ENCODE measurements at regions not wholly inside any gene's neighbourhood (a gene's known extent, or its start where the extent isn't known, plus 50 kb on each side); places are given as distances from the start of the nearest gene placed in this dataset.
"Not testable (repeated sequence)": the region's sequence is repeated elsewhere in the genome, so short reads cannot be mapped to it uniquely, and the experiment has no call there.

GRCh38 chr1:182235604-182235951 is 156.0 kb downstream of the GLUL start:
- no peak for DNase-seq (ENCODE audit: extremely low read depth in 1 of 2, low read depth in 1 of 2)

DNA sequence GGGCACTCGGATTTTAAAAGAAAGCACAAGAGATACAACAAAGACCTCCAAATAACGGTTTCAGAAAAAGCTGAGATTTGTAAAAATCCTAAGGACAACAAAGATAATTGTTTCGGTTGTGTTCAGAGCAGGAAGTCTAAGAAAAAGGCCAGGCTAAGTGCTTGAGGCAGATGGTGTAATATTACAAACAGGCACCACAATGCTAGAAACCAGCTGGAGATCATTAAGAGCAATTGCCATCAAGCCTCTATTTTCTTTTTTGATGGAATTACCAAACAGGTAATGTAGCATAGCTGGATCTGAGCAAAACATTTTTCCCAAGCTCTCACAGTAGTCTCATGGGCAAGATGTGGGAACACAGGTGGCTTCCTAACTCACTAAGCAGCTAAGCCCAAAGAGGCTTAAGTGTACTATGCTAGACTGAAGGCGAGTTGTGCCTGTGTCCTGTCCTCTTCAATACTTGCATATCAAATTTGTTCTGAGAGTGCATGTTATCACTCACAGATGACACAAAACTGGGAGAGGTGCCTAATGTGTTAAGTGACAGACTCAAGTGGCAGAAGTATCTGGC is 161.6 kb downstream of the GLUL start:
- no peak for DNase-seq (ENCODE audit: extremely low read depth in 1 of 2, low read depth in 1 of 2)

GRCh38 chr1:182229451-182229850 is 162.1 kb downstream of the GLUL start:
- no peak for DNase-seq (ENCODE audit: extremely low read depth in 1 of 2, low read depth in 1 of 2)

GRCh38 chr1:182227864-182228547 is 163.6 kb downstream of the GLUL start:
- no peak for DNase-seq (ENCODE audit: extremely low read depth in 1 of 2, low read depth in 1 of 2)

GRCh38 chr1:182226618-182227017 is 165.0 kb downstream of the GLUL start:
- DNase-seq (ENCODE audit: extremely low read depth in 1 of 2, low read depth in 1 of 2): no peak

GRCh38 chr1:182225755-182226154 is 164.2 kb upstream of the ZNF648 start:
- DNase-seq (ENCODE audit: extremely low read depth in 1 of 2, low read depth in 1 of 2): not testable (repeated sequence)

- not testable (repeated sequence) for DNase-seq (ENCODE audit: extremely low read depth in 1 of 2, low read depth in 1 of 2)
These were observed 160.5 kb upstream of the ZNF648 start for GRCh38 chr1:182221990-182222389.

DNA sequence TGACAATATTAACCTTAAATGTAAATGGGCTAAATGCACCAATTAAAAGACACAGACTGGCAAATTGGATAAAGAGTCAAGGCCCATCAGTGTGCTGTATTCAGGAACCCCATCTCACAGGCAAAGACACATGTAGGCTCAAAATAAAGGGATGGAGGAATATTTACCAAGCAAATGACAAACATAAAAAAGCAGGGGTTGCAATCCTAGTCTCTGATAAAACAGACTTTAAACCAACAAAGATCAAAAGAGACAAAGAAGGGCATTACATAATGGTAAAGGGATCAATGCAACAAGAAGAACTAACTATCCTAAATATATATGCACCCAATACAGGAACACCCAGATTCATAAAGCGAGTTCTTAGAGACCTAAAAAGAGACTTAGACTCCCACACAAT is 159.9 kb upstream of the ZNF648 start:
- DNase-seq (ENCODE audit: extremely low read depth in 1 of 2, low read depth in 1 of 2): not testable (repeated sequence)

DNA sequence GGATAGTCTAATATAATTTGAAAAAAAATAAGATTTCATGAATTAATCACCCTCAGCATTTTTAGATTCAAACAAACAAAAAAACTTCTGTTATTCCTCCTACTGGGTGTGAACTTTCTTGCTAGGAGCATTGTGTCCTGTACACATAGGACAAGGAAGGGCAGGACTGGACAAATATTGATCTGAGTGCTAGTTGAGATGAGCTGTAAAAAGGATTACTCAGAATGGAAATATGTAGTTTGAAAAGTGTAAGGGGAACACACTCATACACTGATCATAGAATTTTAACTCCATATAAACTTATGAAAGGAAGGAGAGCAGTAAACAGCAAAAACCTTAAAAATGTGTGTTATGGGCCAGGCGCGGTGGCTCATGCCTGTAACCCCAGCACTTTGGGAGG is 156.5 kb upstream of the ZNF648 start:
- DNase-seq (ENCODE audit: extremely low read depth in 1 of 2, low read depth in 1 of 2): no peak

DNA sequence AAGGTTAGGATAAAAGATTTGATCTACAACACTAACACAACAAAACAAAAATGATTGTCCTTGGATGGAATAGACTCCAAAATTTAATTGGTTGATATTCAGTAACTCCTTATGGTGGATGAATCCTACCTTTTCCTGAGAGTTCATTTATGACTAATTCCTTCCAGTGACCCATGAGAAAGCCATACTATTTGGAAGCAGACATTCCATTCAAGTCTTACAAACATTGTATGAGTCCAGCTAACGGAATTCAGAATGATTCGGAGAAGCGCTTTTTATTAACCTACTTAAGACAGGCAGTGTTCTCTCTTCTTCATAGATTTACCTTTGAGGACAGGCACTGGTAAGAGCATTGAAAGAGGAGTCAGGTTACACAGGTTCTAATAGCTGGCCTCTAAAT is 155.6 kb upstream of the ZNF648 start:
- DNase-seq (ENCODE audit: extremely low read depth in 1 of 2, low read depth in 1 of 2): no peak

DNA sequence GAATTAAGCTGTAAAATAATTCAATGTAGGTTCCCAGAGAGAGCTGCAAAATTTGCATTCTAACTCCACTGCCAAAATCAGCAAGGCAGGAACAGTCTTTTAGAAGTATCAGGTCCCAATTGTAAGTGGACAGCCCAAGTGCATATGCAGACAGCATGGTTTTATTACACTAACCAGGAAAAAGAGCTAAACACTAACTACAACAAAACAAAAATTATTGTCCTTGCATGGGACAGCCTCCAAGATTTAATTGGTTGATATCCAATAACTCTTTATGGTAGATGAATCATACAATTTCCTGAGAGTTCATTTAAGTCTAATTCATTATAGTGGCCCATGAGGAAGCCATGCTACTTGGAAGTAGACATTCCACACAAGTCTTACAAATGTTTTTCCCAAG is 154.3 kb upstream of the ZNF648 start:
- no peak for DNase-seq (ENCODE audit: extremely low read depth in 1 of 2, low read depth in 1 of 2)

DNA sequence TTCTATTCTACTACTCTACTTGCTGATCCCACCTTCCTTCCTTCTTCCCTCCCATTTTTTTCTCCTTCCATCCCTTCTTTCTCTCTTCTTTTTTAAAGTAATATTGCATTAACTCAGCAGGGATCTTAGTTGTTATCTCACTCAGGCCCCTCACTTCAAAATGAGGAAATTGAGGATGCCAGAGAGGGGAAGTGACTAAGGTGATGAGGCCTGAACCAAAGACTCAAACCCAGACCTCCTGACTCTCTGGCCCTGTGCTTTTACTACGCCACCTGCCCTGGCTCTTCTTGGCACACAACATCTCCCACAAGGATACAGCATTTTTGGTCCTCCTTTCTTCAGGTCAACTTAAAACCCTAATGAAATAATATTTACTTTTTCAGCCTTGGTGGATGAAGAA is 151.7 kb upstream of the ZNF648 start:
- no peak for DNase-seq (ENCODE audit: extremely low read depth in 1 of 2, low read depth in 1 of 2)

DNA sequence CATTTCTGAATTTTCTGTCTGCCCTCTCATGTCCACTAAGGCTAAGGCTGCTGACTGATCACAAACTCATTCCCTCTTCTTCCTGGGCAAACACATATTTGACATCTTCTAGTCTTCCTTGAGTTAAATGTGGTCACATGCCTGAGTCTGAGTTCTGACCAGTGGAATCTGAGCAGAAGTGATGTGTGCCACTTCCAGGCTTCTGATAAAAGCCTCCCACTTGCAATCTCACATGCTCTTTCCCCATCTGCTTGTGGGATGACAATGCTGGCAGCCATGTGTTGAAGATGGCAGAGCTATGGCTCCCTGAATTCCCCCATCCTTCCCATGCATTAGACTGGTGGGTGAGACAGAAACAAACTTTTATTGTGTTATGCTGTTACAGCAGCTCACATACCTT is 149.9 kb upstream of the ZNF648 start:
- no peak for DNase-seq (ENCODE audit: extremely low read depth in 1 of 2, low read depth in 1 of 2)

GRCh38 chr1:182210417-182210816 is 148.9 kb upstream of the ZNF648 start:
- DNase-seq (ENCODE audit: extremely low read depth in 1 of 2, low read depth in 1 of 2): no peak

GRCh38 chr1:182207300-182207699 is 145.8 kb upstream of the ZNF648 start:
- no peak for DNase-seq (ENCODE audit: extremely low read depth in 1 of 2, low read depth in 1 of 2)

- DNase-seq (ENCODE audit: extremely low read depth in 1 of 2, low read depth in 1 of 2): no peak
These were observed 145.2 kb upstream of the ZNF648 start for GRCh38 chr1:182206626-182207239.

- no peak for DNase-seq (ENCODE audit: extremely low read depth in 1 of 2, low read depth in 1 of 2)
These were observed 144.0 kb upstream of the ZNF648 start for GRCh38 chr1:182205351-182206022.

DNA sequence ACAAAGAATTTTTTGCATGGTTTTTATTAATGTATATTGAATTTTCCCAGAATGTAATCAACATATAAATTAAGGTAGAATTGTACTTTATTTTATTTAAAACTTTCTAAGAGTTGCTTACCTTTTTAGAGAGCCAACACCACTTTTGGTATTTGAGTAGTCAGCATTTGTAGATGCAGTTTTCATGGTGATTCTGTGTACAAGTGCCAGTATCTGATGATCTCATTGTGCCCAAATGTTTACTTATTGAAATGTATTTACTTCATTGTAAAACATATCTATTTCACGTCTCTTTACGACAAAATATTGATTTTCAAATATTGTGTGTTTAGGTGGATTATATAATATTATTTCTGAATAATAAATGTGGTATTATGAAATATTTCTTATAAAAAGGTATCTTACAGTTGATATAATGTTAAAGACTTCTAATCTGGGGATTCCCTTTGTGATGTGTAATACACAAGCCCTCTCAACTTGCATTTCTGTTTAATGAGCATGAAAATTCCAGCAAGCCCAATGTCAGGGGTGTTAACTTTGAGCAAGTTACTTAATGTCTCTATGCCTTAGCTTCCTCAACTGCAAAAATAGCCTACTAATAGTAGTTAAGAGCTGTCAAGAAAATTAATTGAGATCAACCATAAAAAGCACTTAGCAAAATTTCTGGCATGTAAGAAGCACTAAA is 141.8 kb upstream of the ZNF648 start:
- DNase-seq (ENCODE audit: extremely low read depth in 1 of 2, low read depth in 1 of 2): no peak

- DNase-seq (ENCODE audit: extremely low read depth in 1 of 2, low read depth in 1 of 2): not testable (repeated sequence)
These were observed 140.0 kb upstream of the ZNF648 start for GRCh38 chr1:182201490-182201889.

DNA sequence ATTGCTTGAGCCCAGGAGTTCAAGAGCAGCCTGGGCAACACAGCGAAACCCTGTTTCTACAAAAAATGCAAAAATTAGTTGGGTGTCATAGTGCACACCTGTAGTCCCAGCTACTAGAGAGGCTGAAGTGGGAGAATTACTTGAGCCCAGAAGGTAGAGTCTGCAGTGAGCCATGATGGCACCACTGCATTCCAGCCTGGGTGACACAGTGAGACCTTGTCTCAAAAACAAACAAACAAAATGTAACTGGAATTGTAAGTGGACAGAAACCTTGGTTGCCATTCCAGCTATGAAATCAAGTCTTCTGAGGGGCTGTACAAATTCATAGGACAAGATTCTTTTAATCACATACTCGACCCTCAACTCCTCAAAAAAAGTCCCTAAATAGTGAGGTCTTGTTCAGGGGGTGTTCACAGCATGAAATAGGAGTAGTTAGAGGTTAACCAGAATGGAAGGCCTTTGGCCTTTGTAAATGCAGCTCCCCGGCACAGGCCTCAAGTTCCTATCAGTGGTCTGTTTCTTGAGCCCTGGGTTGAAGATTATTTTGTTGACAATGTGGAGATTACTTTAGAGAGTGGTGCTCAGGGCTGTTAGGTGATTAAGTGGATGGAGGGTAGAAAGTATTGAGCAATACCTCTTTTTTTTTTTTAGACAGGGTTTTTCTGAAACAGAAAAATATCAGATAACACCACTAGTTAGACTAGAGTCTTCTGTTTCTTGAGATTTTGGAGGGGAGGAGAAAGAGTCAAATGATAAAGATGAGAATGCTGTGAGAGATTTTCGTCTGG is 138.7 kb upstream of the ZNF648 start:
- DNase-seq (ENCODE audit: extremely low read depth in 1 of 2, low read depth in 1 of 2): no peak

All from stimulated activated CD8-positive, alpha-beta memory T cell treated with anti-CD3 and anti-CD28 coated beads, Interleukin-7, amount 100 ng/mL, for 48 hours (primary cell).